Activated CD8-positive, alpha-beta memory T cell treated with anti-CD3 and anti-CD28 coated beads, Interleukin-2, amount 50 U/mL, for 24 hours (primary cell): ENCODE measurements at regions not wholly inside any gene's neighbourhood (a gene's known extent, or its start where the extent isn't known, plus 50 kb on each side); places are given as distances from the start of the nearest gene placed in this dataset.

Experiments used
- DNase-seq: peaks from one replicate; pipeline ENCODE4 v3.0.0-alpha.2; 2020; ENCODE audit errors: extremely low read depth

DNA sequence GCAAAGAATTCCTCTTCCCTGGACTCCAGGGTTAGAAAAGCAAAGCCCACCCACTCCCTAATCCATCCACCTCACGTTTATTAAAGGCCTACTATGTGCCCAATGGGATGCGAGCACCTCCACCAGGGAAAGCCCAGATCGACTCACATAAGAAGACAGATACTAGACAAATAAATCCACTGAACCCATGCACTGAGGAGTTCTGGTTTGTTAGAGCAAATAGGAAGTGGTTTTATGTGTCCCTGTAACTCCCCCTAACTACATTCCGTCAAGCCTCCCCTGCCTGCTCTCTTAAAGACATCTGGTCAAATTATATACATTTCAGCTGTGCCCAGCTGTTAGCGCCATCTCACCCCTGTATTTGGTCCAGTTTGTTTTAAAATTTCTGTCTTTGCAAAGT is 218.5 kb upstream of the RPL38 start:
- DNase-seq: no peak

DNA sequence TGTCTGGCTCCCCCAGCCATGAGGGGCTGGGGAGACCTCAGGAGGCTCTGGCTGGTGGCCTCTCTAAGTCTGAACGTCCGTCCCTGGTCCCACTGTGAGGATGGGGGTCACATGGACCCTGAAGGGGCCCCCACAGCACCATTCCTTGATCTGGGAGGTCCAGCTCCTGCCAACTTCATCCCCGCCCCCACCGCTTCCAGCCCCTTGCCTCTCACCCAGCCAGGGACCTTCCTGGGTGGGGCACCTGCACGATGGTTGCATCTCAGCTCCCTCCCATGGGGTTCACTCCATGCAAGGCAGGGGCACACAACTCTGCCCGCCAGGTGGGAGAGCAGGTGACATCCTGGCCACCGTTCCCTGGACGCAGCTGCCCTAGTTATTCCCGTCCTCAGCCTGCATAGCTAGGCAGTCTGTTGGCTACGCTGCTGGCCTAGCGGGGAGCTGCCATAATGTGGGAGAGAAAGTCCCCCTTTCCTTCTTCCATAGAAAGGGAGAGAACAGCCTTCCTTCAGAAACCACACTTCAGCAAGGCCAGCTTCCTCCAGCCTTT is 217.9 kb upstream of the RPL38 start:
- no peak for DNase-seq

DNA sequence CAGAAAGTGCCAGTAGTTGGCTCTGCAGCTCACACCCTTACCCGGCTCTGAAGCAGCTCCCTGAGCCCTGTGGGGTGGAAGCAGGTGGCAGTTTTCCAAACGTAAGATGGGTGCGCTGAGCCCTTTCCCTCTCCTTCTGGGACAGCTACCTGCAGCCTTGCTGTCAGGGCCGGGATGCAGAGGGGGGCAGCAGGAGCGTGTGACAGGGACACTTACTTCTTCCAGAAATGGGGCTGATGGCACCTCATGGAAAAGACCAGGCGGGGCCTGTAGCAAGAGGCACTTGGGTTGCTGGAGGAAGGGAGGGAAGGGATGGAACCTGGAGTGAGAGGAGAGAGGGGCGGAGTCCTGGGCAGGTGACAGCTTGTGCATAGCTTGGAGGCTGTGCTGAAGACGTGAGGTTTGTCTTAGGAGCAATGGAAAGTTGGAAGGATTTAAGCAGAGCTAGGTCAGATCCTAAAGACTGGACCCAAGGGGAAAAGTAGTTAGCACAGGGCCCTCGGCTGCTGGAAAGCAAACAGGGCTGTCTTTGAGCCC is 216.8 kb upstream of the RPL38 start:
- DNase-seq: no peak

DNA sequence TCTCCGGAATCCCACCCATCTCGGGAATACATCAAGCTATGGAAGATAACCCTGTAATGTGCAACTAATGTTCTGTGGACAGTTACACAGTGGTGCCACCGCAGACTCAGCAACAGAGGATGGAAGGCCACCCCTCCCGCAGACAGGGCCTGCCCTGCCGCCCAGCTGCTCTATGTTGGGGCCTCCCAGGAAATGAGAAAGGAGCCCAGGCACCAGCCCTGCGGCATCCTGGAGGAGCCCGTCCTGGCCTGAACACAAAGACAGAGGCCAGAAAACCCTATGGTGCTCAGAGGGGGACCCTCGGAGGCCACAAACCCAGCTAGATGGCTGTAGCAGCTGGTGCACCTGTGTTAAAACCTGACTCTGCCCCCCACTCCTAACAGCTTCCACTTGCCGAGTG is 216.1 kb upstream of the RPL38 start:
- DNase-seq: no peak

DNA sequence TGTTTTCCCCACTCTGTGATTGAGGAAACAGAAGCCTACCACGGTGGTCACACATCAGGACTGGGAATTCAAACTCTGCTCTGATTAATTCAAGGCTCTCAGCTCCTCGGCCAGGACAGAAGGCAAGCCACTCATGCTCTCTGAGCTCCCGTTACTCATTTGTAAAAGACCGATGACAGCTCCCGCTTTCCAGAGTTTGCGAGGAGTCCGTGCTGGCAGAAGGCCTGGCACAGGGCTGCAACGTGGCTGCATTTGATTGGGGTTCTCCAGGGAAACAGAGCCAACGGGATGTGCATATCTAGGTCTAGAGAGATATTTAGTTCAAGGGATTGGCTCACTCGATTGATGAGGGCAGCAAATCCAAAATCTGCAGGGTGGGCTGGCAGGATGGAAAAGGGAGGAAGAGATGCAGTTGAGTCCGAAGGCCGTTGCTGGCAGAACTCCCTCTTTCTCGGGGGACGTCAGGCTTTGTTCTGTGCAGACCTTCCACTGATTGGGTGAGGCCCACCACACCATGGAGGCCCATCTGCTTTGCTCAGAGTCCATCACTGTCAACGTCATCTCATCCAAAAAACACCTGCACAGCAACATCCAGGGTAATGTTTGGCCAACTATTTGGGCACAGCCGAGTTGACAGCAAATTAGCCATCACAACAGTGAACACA is 215.5 kb upstream of the RPL38 start:
- DNase-seq: no peak

DNA sequence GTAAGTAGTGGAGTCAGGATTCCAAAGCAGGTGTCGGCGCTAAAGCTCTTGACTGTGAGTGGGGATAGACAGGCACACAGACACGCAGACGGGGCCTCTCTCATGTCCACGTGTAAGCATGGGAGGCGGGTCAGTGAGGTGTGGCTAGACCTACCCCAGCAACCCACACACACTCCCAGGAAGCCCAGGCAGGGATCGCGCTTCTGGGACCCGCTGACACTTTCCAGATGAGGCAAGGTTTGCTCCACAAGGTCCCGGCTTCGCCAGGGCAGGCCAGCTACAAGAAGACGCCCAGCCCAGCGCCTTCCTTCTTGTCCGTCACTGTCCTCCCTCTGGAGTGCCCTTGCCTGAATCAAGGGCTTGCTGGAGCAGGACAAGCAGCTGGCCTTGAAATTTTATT is 213.8 kb upstream of the RPL38 start:
- no peak for DNase-seq

DNA sequence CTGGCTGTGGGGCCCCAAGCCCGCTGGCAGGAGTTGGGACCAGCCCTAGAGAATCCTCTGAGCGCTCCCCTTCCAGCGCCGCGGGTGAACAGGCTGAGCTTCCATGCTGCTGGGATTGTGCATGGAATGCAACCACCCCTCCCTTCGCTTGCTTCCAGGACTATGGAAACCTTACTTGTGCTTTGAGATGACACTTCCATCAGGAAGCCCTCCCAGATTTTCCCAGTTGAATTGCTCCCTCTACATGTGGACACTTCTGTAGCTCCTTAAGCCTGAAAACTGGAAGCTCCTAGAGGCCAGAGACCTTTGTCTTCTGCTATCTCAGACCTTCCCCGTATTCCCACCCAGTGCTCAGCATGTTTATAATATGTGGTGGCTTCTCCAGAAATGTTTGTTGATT is 213.2 kb upstream of the RPL38 start:
- DNase-seq: no peak

DNA sequence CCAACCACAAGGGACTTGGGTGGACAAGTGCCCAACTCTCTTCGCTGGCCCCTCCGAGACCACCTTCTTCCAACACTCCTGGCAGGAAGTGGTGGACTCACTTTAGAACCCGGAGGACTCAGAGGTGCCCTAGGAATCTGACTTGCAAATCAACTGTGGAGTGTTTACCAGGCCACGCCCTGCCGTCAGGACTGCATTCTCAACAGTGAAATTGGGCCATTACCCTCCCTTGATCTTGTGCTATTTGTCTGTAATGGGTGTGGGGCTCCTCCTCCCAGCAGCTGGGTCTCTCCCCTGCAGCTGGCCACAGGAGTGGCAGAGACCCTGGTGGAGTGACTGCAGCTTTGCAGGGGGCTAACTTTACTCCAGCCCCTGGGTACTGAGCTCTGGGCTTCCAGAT is 212.2 kb upstream of the RPL38 start:
- no peak for DNase-seq

DNA sequence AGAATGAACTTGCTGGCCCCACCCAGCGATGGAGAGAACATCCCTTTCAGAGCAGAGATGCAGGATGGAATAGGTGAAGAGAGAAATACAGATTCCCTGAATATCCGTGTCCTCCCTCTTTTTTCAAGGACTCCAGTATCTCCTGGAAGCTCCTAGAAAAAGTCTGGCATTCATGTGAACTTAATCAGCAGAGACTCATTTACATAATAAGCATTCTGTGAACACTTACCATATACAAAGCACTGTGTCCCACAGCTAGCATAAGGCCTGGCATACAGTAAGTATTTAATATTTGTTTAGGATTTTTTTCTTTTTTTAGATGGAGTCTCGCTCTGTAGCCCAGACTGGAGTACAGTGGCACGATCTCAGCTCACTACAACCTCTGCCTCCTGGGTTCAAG is 208.5 kb upstream of the RPL38 start:
- DNase-seq: no peak

DNA sequence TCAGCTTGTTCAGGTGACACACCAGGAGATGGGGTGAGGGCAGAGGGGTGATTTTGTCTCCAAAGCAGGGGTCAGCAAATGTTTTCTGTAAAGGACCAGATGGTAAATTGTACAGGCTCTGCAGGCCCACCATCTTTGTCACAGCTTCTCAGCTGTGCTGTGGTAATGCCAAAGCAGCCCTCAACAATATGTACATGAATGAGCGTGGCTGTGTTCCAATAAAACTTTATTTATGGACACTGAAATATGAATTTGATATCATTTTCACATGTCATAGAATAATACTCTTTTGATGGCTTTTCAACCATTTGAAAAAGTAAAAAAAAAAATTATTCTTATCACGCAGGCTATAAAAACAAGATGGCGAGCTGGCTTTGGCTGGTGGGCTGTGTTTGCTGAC is 206.4 kb upstream of the RPL38 start:
- DNase-seq: no peak

DNA sequence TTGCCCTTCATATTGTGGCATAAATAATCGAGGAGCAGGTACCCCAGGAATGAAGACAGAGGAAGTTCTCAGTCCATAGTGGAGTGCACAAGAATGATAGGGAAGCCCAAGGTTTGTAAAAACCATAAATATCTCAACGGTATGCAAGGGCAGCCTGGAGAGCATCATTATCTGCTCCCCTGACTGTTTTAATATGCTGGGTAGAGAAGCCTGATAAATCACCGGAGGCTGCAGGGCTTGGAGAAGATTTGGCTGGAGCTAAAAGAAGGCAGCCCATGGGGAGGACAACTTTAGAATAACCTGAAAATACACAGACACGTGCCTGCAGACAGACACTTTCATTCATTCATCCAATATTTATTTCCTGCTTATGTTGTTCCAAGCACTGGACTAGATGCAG is 205.2 kb upstream of the RPL38 start:
- no peak for DNase-seq

DNA sequence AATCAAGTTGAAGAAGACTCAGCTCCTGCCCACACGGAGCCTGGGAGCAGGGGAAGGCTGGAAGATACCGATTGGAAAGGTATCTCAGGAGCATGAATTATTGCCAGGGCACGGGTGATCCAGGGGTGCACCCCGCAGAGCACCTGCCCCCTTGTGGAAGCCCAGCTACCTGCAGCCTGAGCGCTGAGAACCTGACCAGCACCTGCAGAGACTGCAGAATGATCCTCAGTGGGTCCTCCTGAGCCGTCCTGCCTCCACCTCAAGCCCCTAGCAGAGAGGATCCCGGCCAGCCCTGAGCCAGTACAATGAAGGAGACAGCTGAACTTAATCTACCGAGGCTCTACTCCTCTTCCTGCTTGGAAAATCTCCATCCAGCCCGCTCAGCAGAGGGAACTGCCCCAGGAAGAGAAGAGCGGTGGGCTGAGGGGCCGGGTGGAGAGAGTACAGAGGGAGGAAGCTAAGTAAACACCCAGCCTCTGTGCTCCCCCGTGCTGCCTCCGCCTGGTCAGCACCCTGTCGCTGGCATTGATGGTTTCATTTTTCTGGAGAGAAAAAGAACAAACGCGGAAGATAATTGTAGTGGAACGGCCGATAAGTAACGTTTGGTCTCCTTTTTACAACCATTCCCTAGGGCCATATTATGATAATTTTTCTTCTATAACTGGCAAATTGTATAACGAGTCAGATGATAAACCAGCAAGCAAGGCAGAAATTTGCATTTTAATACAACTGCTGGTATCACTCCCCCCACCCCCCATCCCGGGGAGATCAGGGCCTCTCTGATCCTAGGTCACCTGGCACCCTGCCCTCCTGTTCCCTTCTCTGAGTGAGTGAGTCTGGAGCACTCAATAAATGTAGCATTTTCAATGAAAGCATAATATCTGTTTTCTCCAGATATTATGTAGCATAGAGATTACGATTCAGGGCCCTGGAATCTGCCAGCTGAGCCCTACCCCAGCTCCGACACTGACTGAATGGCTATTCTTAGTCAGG is 204.5 kb upstream of the RPL38 start:
- no peak for DNase-seq

DNA sequence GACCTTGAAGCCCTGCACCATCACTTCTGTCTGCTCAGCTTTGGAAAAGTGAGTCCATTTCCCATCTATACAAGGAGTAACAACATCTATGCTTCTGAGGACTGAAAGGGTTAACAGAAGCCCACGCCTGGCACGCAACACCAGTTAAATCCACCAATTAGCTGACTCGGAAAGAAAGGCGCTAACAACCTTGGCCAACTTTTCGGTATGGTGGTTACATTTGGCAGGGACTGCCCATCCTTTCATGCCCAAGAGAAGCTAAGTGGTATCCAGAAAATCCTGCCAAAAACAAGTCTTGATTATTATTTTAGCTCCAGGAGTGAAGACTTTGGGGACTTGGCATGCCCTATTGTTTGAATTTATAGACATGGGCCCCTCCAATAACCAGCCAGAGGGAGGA is 202.3 kb upstream of the RPL38 start:
- DNase-seq: no peak

DNA sequence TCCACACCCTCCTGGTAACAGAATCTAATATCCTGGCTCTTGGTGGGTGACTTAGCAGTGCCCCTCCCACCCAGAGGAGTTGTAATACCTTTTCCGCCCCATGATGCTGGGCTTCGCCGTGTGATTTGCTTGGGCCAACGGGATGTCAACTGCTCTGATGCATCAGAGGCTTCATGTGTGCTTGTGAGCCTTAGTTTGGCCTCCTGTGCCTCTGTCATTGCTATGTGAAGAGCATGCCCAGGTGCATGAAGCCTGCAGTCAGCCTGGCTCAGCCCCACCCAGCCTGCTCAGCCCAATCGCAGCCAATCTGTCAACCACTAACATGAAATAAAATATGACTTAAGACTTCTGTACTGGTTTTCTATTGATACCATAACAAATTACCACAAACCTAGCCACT is 201.2 kb upstream of the RPL38 start:
- DNase-seq: no peak

DNA sequence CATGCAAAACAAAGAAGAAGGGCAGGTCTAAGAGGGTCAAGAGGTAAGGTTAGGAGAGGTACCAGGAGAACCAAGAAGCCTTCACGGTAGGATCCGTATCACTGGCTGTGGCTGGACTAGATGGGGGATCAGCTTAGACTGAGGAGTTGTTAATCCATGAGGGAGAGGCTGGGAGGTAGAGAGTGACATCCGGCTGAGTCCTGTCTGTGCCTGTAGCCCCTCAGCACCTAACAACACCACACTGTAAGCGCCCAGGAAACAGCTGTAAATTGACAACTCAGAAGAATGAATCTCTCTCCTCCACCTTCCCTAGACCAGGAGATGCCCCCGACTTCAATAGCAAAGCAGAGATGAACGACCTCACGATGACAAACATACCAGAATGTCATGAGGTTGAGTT is 199.4 kb upstream of the RPL38 start:
- no peak for DNase-seq

DNA sequence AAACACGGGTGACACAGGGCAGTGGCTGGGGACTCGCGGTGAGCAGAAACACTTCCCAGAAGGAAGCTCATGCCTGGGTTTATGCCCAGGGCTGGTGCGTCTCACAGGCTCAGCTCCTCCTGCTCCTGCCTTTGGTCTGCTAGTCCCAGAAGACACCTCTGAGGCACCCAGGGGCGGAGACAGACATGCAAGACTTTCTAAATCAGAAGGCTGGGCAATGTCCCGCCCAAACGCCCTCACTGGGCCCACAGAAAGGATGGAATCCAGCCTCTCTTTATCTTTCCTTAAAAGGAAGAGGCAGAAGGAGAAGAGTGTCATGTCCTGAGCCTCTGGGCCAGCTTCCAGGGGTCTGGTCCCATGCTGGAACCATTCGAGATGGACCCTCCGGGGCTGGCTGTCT is 197.7 kb upstream of the RPL38 start:
- no peak for DNase-seq

DNA sequence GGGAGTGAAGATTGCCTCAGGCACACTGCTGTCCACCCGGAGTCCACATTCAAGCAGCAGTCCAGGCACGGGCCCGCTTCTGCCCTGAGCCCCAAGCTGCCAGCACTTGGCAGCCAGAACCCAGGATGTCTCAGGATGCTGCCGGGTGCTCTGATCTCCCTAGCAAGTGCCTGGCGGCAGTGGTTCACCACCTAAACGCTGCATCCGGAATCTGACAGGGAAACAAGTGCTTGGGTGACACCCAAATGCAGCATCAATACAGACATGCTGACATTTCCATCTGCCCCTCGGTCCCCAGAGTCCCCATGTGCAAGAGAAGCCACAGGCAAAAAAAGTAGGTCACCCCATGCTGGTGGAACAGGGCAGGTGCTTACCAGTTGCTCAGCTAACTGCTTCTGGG is 197.1 kb upstream of the RPL38 start:
- DNase-seq: no peak

DNA sequence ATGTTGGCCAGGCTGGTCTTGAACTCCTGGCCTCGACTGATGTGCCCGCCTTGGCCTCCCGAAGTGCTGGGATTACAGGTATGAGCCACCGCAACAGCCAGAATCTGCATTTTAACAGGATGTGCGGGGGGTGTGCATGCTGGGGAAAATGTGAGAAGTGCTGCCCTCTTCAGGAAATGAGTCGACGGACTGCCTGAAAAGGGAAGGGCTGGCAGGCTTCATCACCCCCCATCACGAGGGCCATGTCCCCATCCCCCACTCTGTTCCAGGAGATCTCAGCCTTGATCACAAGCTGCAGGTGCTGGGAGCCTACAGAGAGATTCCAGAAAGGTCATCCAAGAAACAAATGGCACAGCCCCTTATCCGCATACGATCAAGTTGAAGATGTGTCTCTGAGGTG is 195.3 kb upstream of the RPL38 start:
- DNase-seq: no peak

DNA sequence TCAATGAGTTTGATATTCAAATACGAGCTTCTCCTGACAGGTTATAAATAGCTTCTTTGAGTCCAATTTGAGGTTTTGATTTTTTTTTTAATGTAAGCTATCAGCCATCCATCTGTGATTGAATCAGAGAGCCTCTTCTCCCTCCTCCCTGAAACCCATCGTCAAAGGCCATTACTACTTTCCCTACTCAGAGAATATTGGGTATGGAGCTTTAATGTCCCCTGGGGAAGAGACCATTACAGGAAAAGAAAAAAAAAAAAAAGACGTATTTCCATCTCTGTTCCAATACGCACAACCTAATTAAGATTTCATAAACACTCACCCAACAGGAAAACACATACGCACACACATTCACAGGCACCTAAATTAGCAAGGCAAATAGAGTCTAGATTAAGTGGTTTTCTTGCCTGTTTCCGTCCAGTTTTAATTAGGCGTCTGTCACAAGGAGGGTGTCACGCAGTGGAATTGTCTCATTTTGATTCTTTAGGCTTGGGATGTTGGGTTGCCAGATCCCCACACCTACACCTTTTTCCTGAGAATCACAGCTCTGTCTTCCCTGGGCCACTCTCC is 194.3 kb upstream of the RPL38 start:
- DNase-seq: no peak

DNA sequence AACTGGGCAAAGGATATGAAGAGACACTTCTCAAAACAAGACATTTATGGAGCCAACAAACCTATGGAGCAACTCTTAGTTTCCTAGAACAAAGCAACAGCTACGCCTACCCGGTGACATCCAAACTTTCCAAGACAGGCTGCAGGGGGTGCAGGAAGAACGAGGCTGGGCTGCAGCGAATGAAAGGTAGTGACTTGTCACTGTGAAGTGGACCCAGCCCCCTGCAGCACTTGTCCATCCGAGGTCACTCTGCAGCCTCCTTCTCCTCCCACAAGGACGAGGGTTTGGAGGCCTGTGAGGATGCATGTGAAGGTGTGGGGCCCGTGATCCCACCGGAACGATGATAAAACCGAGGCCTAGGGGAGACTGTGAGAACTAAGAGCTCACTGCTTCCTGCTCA is 192.6 kb upstream of the RPL38 start:
- no peak for DNase-seq

DNA sequence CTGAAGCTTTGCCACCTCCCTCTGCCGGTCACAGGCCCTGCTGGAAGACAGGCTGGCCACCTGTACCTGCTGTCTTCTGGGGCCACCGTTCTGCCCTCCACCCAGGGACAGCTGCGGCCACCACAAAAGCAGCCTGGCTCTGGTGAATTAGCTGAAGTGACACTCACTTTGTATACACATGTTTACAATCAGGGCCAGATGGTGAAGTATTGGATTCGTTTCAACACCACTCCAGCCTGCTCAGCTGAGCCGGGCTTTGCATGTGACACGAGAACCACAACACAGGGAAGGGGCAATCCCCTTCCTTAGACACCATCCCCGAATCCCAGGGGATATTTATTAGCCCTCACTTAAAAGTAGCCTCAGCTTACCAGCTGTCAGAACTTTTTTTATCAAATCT is 191.5 kb upstream of the RPL38 start:
- DNase-seq: no peak

DNA sequence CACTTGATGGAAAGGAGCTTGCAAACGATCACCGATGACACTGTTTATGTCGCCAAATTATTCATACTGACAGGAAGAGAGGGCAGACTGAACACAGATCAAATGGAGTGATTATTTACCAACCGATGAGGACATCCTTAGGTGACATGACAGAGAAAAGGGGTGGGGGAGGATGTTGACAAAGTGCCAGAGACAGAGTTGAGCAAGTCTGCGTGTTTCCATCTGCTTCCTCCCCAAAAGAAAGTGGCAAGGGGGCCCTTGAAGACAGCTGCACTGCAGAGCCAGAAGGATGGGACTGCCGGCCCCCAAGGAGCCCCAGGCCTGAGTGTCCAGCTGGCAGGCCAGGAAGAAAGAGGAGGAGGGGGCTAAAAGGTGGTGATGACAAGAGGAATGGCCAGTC is 191.0 kb upstream of the RPL38 start:
- DNase-seq: no peak
